Body of pancreas (tissue), 4 donors: ENCODE measurements at regions not wholly inside any gene's neighbourhood (a gene's known extent, or its start where the extent isn't known, plus 50 kb on each side); places are given as distances from the start of the nearest gene placed in this dataset.

Experiments used
- POLR2A ChIP-seq, 3 donors: fragments of 450-650 bp; IDR thresholded peaks; one replicate each; pipeline ENCODE4 v1.6.1; 2016; ENCODE audit warnings: antibody characterized with exemption in 3 of 3, mild to moderate bottlenecking in 2 of 3
- TF ChIP-seq, protein P1 (sequence below), 7 experiments: fragments of 450-650 bp in 4 of 7; fragments of 200-600 bp in 3 of 7; sonication (generic) in 3 of 7; IDR thresholded peaks; one replicate each; pipeline ENCODE4 v1.5.1; 2016 to 2019; ENCODE audit warnings: antibody characterized with exemption in 7 of 7

DNA sequence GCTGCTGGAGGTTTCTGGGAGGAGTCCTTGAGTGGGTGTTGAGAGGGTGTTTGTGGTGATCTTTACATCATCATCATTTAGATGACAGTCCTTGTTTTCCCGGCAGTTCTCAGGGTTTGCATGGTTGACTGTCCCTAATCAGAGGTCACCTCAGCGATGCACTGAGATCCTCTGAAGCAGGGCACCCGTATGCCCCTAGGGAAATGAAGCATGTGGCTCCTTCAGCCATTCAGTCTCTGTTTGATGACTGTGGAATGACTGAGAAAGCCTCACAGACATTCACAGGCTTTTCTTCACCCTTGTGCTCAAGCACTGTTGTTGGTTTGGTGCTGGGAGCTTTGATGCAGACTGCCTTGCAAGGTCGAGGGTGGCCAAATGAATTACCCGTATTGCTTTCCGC lies 474.7 kb downstream of the SPRY1 start:
- TF ChIP-seq POLR2A (IDR thresholded peaks at IDR 0.05): no peak
- TF ChIP-seq, protein P1, sequence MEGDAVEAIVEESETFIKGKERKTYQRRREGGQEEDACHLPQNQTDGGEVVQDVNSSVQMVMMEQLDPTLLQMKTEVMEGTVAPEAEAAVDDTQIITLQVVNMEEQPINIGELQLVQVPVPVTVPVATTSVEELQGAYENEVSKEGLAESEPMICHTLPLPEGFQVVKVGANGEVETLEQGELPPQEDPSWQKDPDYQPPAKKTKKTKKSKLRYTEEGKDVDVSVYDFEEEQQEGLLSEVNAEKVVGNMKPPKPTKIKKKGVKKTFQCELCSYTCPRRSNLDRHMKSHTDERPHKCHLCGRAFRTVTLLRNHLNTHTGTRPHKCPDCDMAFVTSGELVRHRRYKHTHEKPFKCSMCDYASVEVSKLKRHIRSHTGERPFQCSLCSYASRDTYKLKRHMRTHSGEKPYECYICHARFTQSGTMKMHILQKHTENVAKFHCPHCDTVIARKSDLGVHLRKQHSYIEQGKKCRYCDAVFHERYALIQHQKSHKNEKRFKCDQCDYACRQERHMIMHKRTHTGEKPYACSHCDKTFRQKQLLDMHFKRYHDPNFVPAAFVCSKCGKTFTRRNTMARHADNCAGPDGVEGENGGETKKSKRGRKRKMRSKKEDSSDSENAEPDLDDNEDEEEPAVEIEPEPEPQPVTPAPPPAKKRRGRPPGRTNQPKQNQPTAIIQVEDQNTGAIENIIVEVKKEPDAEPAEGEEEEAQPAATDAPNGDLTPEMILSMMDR (IDR thresholded peaks at IDR 0.05): no peak
